Eye (tissue), 1 donor: ENCODE measurements at regions not wholly inside any gene's neighbourhood (a gene's known extent, or its start where the extent isn't known, plus 50 kb on each side); places are given as distances from the start of the nearest gene placed in this dataset.
A peak's percentile ranks its signal among the peaks of the same experiment; 100 is the strongest.

Experiments used
- DNase-seq: peaks from one replicate; pipeline ENCODE4 v3.0.0-alpha.2; 2015

DNA sequence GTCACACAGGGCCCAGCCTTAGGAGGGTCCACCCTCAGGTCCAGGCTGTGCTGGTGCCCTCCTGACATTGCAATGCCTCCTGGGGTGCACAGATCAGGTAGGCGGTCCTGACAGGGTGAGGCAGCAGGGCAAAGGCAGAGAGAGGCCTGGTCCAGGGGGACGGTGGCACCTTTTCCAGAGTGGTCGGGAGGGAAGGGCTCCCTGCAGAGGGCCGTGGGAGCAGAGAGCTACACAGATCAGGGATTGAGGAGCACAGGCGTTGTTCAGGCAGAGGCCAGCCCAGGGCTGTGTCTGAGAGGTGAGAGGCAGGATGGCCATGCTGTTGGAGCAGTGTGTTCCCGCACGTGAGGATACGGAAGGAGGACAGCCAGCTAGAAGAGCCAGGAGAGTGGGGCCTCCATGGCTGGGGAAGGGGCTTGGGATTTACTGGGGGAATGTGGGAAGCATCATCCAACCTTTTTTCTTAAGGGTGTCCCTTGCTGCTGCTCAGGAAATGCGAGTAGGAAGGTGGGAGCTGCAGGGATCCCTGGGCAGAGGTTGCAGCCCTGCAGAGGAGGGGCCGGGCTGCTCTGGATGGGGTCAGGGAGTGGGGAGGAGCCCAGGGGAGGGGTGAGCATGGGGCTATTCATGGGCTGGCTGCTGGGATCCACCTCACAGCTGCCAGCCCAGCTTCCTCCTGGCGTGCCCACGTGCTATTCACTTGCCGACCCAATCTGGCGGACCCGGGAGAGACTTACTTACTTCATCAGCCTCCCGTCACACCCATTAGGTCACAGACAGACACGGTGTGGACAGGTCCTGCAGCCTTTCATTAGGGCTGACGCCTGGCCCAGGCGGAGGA is 1516.4 kb downstream of the TBC1D22A start:
- no peak for DNase-seq

DNA sequence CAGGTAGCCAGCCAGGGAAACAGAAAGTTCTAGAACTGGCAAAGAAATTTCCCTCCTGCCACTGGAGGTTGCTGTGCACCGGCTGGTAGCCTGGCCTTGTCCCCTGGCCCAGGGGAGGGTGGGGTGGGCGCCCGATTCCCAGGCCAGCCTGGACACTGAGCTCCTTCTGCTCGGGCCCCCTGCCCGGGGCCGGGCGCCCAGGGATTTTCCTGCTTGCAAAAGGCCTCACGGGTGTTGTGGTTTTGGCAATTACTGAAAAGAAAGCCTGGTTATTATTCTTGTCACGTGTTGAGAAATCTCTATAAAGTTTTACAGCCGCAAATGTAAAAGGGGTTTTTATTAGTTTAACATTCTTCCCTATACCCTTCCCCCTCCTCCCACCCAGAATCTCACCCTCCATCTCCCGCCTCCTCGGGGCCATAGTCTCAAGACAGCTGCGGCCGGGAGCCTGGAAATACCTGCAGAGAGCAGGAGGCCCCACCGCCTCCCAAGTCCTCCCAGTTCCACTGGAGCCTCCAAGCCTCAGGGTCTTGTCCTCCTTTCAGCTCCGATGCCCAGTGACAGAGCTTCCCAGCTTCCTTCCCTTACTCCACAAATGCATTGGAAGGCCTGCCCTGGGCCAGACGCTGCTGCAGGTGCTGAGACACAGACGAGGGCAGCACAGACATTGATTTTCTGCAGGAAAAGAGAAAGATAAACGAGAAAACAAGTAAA is 1515.6 kb downstream of the TBC1D22A start:
- DNase-seq: no peak

DNA sequence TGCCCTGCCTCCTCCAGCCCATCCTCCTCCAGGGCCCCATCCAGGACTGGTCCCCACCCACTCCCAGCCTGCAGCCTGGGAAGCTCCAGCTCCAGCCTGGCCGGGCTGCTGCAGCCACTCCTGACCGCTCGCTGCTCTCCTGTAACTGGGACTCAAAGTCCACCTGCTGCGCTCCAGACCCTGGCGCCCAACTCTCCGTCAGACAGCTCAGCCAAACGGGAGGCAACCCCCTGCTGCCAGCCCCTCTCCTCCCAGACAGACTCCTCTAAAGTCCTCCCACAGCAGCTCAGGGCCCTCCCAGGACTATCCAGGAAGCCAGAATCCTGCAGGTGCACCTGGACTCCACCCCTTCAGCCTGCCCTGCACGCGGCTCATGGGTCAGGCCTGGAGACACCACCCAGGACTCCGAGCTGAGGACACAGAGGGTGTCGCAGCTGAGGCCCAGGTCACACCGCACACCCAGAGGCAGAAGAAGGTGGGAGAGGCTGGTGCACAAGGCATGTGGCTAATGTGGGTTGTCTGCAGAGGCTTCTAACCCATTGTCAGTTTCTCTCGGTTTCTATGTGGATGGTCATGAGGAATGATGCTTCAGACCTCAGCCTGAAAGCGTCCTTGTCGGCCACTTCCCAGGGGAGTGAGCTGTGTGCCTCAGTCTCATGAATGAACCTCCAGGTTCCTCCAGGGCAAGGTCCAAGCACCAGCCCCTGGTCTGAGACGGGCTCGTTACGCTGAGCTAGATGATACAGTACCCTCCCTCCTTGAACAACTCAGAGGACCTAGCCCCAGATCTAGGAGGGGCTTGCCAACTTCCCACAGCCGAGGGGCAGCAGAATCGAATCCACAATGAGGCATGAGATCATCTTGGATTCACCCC is 1514.8 kb downstream of the TBC1D22A start:
- no peak for DNase-seq

DNA sequence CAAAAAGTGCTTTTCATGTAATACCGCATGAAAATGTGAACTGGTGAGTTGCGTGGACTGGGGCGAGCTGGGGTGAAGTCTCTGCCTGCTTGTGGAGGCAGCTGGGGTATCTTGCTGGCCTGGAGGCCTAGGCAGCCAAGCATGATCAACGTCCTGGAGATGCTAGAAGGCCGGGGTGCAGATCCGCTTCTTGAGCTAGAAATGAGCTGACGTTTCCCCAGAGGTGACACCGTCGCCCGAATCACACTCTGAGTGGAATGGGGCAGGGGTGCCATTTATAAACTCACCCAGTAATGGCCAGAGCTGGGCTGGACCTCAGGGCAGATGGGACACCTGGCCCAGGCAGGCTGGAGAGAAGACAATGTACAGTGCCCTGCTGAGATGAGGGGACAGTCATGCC is 1513.0 kb downstream of the TBC1D22A start:
- no peak for DNase-seq

DNA sequence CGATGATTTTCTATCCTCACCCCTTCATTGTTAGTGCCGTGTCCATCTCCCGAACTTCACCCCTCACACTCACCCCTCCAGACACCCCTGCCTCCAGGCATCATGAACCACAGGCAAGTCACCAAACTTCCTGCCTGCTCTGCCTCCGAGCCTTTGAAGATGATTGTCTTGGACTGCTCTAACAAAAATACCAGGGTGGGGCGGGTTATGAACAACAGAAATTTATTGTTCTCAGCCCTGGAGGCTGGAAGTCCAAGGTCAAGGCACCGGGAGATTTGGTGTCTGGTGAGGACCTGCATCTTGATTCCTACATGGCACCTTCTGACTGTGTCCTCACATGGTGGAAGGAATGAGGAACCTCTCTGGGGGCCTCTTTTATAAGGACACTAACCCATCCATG is 1508.3 kb downstream of the TBC1D22A start:
- no peak for DNase-seq

DNA sequence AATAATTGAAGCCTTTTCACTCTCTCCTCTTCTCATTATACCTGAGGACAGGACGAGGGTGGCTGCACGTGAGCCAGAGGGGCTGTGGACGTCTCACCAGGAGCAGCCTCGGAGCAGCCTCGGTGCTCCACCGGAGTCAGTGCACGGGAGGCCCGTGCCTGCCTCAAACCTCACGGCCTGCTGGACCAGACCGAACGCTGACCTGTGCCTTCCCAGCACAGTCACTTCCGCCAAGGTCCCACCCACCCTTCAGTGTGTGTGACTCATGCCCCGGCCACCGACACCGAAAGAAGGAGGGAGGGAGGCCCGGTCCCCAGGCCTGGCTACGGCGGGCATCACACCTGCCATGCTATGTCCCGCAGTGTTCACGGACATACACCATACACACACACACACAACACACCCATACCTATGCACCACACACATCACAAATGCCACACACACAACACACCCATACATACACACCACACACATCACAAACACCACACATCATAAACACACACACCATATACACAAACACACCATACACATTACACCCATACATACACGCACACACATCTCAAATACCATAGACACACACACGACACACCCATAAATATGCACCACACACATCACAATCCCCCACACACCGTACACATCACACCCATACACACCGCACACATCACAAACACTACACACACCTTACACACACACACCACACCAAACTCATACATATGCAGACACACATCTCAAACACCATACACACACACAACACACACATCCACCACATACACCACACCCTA is 1506.5 kb downstream of the TBC1D22A start:
- no peak for DNase-seq

DNA sequence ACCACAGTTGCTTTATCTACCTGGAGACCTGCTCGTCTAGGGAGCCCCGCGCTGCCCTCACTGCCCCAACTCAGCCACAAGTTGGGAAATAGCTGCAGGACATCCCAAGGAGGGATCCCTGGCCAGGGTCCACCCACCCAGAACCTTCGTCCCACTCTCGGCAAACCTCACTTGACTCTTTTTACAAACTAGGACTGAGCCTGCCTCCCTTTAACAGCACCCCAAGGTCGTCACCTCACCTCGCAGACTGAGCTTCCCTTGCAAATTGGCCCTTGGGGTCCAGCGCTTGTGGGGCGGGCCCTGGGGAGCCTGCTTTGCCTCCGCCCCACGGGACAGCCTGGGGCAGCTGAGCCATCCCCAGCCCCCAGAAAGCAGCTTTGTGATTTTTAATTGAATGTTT is 1505.8 kb downstream of the TBC1D22A start:
- no peak for DNase-seq

DNA sequence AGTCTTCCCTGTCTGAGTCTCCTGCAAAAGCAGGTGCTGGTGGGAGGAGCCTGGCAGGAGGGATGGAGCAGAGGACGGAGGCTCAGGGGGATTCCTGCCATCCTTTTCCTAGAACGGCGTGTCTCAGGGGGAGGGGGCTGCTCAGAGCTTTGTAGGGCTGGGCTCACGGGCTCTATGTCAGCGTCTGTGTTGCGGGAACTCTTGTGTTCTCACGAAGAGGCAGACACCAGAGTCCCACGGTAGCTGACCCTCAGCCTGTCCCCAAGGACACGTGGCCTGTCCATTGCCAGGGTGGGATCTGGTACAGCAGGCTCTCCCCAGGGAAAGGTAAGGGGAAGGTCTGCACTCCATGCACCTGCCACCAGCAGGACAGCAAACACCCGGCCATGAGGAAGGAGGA is 1505.2 kb downstream of the TBC1D22A start:
- DNase-seq: no peak

DNA sequence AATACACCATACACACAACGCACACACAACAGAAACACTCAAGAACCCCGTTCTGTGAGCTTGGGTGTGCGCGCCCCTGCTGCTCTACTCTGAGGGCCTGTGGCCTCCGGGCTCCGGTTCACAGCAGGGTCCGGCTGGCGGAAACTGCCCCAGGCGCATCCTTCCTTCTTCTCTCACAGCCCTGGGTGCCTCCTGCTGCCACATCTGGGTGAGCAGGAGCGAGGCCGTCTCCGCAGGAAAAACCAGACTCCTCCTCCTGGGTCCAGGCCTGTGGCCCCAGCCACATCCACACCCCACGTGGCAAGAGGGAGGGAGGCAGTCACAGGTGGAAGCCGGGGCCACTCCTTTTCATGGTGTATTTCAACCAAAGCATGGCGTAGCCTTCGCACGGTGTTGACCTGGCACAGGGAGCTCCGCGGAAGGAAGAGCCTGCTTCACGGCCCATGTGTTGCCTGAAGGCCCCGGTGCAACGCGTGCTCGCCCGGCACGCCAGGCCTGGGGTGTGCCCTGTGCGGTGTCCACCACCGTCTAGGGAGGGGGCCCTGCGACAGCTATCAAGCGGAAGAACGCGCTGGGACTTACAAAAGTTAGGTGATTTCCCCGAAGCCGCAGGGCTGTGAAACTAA is 1502.7 kb downstream of the TBC1D22A start:
- no peak for DNase-seq

DNA sequence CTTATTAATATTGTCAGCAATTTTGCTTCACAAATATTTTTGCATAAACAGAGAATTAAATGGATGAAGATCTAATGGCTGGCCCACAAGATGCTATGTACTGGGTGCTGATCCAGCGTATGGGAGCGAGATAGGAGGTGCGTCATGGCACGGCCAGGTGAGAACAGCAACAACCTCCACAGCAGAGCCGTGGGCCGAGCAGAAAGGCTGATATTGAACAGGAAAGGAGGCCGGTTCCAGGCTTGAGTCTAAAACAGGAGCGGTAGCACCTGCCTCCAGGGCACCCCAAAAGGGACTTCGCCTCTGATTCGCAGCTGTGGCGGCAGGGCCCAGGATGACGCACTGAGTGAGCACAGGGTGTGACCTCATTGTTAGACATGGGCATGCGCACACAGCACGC is 1502.1 kb downstream of the TBC1D22A start:
- DNase-seq: no peak

DNA sequence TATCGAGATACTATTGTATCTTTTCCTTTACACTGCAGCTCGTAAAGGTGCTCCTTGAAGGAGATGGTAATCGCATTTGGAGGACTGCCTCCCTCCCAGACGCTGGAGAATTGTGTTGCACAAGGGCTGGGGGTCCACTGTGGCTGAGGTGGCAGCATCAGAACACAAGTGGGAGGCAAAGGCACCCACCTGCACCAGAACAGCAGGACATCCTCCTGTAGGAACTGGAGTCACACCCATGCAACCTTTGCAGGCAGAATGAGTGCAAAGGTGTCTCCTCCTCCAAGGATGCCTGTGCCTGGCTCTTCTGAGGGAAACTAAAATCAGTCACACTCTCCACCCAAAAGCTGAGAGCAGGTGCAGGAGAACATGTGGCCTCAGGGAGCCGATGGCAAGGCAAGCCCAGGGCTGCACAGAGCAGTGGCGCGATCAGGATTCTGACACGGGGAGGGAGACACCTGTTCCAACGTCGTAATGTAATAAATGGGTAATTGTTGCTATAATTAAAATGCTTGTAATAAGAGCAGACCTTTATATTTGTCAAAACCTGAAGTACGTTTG is 1501.4 kb downstream of the TBC1D22A start:
- no peak for DNase-seq

DNA sequence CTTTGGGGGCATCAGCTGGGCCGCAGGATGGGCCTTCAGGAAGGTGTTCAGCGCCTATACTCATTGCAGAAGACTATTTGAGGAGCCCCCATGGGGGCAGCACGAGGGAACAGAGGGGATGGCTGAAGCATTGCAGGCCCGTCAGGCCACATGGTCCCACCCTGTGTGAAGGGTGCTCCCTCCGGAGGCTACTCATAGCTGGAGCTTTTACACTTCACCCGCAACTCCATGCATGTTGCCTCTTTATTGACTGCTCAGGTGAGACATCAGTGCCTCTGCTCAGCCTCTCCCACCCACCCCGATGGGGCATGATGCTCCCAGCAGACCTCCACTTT is 1500.9 kb downstream of the TBC1D22A start:
- DNase-seq: no peak

DNA sequence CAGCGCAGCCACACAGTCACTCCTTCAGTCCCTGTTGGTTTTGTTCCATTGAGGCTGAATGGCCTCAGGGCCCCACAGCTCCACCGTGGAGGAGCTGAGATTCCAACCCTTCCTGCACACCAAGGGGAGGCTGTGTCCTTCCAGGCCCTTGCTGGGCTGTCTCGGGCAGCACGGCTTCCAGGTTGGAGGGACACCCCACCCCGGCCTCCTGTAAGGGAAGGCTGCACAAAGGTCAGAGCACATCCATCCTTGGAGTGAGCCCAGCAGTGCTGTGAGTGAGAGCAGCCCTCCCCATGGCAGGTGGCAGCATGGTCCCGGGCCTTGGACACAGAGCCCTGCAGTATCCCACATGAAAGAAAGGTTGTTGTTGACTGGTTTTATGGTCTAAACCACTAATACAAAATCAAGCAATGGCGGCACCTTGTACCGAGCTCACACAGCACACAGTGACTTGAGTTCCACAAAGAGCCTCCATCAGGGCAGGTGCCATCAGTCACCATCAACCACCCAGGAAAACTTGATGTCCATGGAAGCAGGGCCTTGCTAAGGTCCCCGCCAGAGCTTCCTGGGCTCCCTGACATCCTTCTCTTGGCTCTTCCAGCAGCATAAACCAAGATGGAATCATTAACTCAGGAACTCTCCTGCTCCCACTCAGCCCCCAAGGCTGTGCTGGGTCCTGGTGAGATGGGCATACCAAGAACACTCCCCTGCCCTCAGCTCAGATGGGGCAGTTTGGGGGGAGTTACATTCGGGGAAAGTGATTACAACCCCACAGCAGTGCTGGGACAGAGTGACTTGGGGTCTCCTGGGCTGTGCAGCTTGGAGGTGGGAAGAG is 1500.4 kb downstream of the TBC1D22A start:
- no peak for DNase-seq

DNA sequence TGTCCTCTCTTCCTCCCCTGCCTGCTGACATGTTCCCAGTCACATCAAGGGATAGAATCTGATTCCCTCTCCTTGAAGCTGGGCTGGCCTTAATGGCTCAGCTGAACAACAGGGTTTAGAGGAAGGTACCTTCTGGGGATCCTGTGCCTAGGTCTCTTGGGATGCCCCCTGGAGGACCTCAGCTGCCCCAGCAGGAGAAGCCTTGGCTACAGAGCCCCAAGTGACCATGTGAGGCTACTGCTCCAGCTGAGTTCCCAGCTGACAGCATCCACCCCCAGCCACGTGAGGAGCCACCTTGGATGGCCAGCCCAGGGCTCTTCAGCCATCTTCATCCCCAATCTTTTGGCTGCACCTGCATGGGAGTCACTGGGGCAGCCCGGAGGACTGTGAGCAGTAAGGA is 1499.3 kb downstream of the TBC1D22A start:
- no peak for DNase-seq

DNA sequence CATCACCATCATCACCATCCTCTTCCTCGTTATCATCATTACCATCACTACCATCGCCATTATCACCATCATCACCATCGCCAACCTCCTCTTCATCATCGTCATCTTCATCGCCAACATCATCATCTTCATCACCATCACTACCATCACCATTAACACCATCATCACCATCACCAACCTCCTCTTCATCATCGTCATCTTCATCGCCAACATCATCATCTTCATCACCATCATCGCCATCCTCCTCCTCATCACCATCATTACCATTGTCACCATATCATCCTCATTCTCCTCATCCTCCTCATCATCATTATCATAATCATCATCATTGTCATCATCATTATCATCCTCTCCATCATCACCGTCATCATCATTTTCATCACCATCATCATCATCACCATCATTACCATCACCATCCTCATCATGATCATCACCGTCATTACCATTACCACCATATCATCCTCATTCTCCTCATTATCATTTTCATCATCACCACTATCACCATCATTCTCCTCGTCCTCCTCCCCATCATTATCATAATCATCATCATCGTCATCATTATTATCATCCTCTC is 1498.7 kb downstream of the TBC1D22A start:
- no peak for DNase-seq

DNA sequence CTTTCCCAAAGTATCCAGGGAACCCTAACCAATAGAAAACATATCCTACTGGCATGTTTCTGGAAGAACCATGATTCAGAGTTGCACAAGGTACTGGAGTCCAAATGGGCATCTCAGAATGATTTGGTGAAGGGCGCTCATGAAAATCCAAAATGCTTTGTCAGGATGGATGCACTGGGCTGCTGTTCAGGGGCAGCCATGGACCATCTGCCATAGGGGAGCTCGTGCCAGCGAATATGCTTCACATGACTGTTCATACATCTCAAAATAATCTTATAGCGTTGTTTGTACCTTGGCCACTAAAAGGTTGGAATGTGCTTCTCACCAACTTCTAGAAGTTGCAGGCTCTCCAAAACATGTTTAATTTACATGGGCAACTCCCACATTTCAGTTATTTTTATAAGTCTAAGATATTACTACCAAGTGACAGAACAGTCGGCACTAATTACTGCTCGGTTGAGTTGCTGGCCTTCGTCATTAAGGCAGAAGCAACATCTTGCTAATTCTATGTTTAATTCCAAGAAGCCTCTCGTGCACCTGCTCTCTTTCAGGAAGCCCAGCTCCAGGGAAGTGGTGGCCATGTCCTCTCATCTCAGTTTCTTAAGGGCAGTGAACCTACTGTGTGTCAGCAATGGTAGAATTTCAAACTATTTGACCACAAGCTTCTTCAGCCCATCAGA is 1497.7 kb downstream of the TBC1D22A start:
- no peak for DNase-seq

DNA sequence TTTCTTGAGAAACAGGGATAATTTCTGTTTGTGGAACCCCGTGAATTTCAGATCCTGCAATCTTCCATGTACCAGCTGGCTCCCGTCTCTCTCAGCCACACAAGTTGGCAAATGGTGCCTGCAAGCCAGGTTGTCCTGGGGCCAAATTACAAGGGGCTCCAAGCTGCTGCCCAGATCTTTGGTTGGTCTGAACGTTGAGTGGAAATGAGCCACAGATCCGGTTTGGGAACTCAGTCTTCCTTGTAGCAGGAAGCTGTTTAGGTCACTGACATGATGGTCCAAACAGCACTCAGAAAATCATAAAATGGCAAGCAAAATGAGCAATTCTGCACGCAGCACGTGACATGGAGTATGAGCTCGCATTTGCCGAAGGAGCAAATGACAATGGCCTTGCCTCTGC is 1496.4 kb downstream of the TBC1D22A start:
- DNase-seq: no peak

DNA sequence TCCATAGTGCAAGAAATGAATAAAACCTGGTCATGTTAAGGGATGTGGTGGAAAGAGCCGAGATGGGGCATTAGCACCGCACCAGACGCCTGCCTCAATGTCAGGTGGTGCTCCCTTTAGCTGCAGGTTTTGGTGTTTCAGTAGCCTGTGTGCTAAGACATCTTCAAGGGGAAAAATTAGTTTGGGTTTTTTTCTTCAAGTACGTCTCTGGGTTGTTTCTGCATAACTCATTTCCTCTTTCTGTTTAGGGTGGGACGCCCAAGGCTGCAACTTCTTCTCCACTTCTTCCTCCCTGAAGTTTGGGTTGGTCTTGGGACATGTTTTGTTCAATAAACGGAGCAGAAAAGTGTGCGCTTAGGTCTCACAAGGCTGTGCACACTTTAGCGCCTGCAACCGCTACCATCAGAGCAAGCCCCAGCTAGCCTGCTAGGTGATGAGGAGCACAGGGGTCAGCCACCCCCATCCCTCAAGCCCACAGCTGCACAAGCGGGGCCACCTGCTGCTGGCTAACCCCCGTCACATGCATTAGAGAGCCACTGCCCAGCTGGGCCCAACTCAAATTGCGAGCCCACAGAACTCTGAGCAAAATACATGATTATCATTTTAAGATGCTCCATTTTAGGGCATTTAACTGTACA is 1495.7 kb downstream of the TBC1D22A start:
- peak; percentile 62 for DNase-seq

DNA sequence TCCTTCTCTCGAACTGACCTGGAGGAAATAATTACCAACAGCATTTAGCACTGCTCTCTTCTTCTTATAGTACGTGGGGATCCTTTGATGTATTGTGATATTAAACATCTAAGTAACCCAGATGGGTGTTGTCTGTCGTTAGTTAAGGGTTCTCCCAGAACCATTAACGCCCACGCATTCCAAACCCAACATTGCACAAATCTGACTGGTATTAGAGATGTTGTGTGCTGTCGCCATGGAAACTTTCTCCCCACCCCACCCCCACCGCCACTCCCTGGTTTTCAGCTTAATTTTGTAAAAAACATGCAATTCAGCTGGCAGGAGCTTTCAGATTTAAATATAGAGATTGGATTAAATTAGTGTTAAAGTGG is 1495.2 kb downstream of the TBC1D22A start:
- peak; percentile 63 for DNase-seq
